Activated naive CD4-positive, alpha-beta T cell treated with anti-CD3 and anti-CD28 coated beads for 36 hours (primary cell): ENCODE measurements at regions not wholly inside any gene's neighbourhood (a gene's known extent, or its start where the extent isn't known, plus 50 kb on each side); places are given as distances from the start of the nearest gene placed in this dataset.
"Not testable (repeated sequence)": the region's sequence is repeated elsewhere in the genome, so short reads cannot be mapped to it uniquely, and the experiment has no call there.

ENCODE experiments used
- CTCF ChIA-PET: fragments of 350-600 bp; sonication (Branson Sonifier 250); formaldehyde crosslinking; loops from one replicate; lab custom pipeline; 2021; ENCODE audit warnings: antibody characterized with exemption; lab: Charles Lee
- DNase-seq: peaks from one replicate; pipeline ENCODE4 v3.0.0-alpha.2; 2020
- H3K27ac Mint-ChIP-seq: one replicate; pipeline ENCODE4 v1.8.0; 2021; ENCODE audit warnings: mild to moderate bottlenecking, mixed read lengths
- H3K27me3 Mint-ChIP-seq: one replicate; pipeline ENCODE4 v1.8.0; 2021; ENCODE audit warnings: low read depth, mixed read lengths
- H3K36me3 Mint-ChIP-seq: one replicate; pipeline ENCODE4 v1.8.0; 2021; ENCODE audit warnings: low read depth, mixed read lengths
- H3K4me1 Mint-ChIP-seq: one replicate; pipeline ENCODE4 v1.8.0; 2021; ENCODE audit warnings: low read depth, mixed read lengths
- H3K4me3 Mint-ChIP-seq: one replicate; pipeline ENCODE4 v1.8.0; 2021; ENCODE audit warnings: mild to moderate bottlenecking, moderate library complexity, mixed read lengths
- H3K9me3 Mint-ChIP-seq: one replicate; pipeline ENCODE4 v1.8.0; 2021; ENCODE audit warnings: mixed read lengths
- intact Hi-C: fragments of 100-400 bp; cut with micrococcal nuclease; formaldehyde crosslinking; loops from one replicate; pipeline ENCODE4 v1.15.1; 2023

GRCh38 chr7:109842386-109842785 is 1248.5 kb upstream of the LRRN3 start:
- H3K27me3 Mint-ChIP-seq = peaks cover 10% of the 10 kb centered on the region
- DNase-seq = no peak
- CTCF ChIA-PET = interaction anchor here (0.6 to 0.8 kb wide), 3 partner anchors 600 to 1887 kb away, joined by 3 to 5 read pairs (median 3); no protein-coding TSS in a partner anchor
- no peaks in the 10 kb centered on the region for H3K36me3 Mint-ChIP-seq
- intact Hi-C loops = loop anchor here (10.0 kb wide), 1 partner anchor 1228 kb away; no protein-coding TSS in a partner anchor
- no peaks in the 10 kb centered on the region for H3K9me3 Mint-ChIP-seq
- H3K4me1 Mint-ChIP-seq = no peaks in the 10 kb centered on the region
- no peak overlapping the region for H3K27ac Mint-ChIP-seq
- H3K4me3 Mint-ChIP-seq = no peak overlapping the region

GRCh38 chr7:109844362-109844761 is 1246.6 kb upstream of the LRRN3 start:
- Mint-ChIP-seq H3K27me3 (peaks cover 10% of the 10 kb centered on the region), H3K4me1 (no peaks in the 10 kb centered on the region), H3K4me3 (no peak overlapping the region), H3K27ac (no peak overlapping the region), H3K9me3 (no peaks in the 10 kb centered on the region), H3K36me3 (no peaks in the 10 kb centered on the region)
- CTCF ChIA-PET = interaction anchor here (1.0 kb wide), 1 partner anchor 10 kb away, joined by 3 read pairs; no protein-coding TSS in a partner anchor
- DNase-seq = peak; percentile 18
- intact Hi-C loops = loop anchor here (1.0 to 10.0 kb wide), 5 partner anchors 598 to 1891 kb away; no protein-coding TSS in a partner anchor

- Mint-ChIP-seq H3K9me3 (no peaks in the 10 kb centered on the region), H3K4me3 (no peak overlapping the region), H3K36me3 (no peaks in the 10 kb centered on the region), H3K4me1 (no peaks in the 10 kb centered on the region), H3K27me3 (peaks cover 4% of the 10 kb centered on the region), H3K27ac (no peak overlapping the region)
- DNase-seq = no peak
- intact Hi-C loops = no loop called here
- CTCF ChIA-PET = no interaction called here
These were observed 1226.7 kb upstream of the LRRN3 start for GRCh38 chr7:109864230-109864629.

DNA sequence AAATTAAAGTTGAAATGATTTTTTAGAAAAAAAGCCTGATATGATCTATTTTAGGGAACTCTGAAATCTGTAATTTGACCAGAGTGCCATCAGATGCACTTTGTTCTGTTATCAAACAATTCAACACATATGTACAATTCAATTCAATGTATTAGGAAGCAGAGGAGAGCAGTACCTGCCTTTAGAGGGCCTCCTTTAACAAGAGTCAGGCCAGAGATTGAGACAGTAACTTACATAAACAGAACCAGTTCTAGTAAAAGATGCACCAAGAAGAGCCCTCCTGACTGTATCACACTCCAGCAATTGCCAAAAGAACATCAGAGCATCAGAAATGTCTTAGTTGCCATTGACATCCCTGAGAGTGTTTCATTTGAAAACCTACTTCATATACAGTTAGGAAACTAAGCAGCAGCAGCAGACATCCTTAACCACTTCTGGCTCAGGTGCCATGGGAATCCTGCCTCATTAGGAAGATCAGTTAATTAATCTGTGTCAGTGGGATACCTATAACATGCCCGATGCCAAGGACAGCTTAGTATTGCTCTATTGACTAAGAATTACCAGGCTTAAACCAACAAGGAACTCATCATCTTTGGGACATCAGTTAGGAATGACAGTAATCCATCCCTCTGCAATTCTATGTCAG is 1222.6 kb upstream of the LRRN3 start:
- no peaks in the 10 kb centered on the region for H3K9me3 Mint-ChIP-seq
- H3K4me1 Mint-ChIP-seq = no peaks in the 10 kb centered on the region

GRCh38 chr7:109873296-109873695 is 1217.6 kb upstream of the LRRN3 start:
- CTCF ChIA-PET = no interaction called here
- Mint-ChIP-seq H3K9me3 (no peaks in the 10 kb centered on the region), H3K4me3 (no peak overlapping the region), H3K27ac (no peak overlapping the region), H3K27me3 (peaks cover 6% of the 10 kb centered on the region), H3K4me1 (no peaks in the 10 kb centered on the region), H3K36me3 (no peaks in the 10 kb centered on the region)
- no peak for DNase-seq
- intact Hi-C loops = no loop called here

More for the DNA sequence above, 1222.6 kb upstream of the LRRN3 start:
- CTCF ChIA-PET = no interaction called here
- H3K36me3 Mint-ChIP-seq = no peaks in the 10 kb centered on the region
- no peak overlapping the region for H3K27ac Mint-ChIP-seq
- H3K27me3 Mint-ChIP-seq = peaks cover 6% of the 10 kb centered on the region
- DNase-seq = no peak
- intact Hi-C loops = no loop called here
- H3K4me3 Mint-ChIP-seq = no peak overlapping the region

DNA sequence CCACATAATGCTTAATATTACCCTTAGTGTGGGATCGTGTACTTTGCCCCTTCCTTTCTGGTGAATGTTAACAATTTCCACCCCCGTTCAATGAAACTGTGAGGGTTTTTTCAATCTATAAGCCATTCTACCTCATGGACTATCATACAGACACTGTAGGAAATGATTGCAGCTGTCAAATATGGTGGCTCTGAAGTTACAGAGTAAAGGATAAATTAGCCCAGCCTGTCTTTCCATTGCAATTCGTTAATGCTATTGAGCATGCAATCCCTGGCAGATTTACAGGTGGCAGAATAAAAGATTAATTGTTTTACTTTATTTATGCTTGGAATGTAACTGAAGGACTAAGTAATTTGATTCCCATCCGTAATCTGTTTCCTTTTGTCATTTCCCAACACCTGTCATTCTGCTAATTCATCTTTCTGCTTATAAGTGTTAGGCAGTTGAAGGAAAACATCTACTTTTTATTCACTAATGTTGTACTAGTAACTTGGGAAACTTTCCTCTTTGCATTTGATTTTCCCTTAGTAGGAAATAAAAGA is 1211.6 kb upstream of the LRRN3 start:
- no peaks in the 10 kb centered on the region for H3K9me3 Mint-ChIP-seq
- H3K4me3 Mint-ChIP-seq = no peak overlapping the region
- CTCF ChIA-PET = no interaction called here
- no peak for DNase-seq
- intact Hi-C loops = no loop called here
- no peaks in the 10 kb centered on the region for H3K36me3 Mint-ChIP-seq
- H3K4me1 Mint-ChIP-seq = no peaks in the 10 kb centered on the region
- H3K27ac Mint-ChIP-seq = no peak overlapping the region
- peaks cover 7% of the 10 kb centered on the region for H3K27me3 Mint-ChIP-seq

GRCh38 chr7:109890622-109891021 is 1200.3 kb upstream of the LRRN3 start:
- no peak overlapping the region for H3K27ac Mint-ChIP-seq
- H3K4me1 Mint-ChIP-seq = no peaks in the 10 kb centered on the region
- intact Hi-C loops = no loop called here
- H3K27me3 Mint-ChIP-seq = no peaks in the 10 kb centered on the region
- H3K4me3 Mint-ChIP-seq = no peak overlapping the region
- H3K36me3 Mint-ChIP-seq = no peaks in the 10 kb centered on the region
- CTCF ChIA-PET = no interaction called here
- H3K9me3 Mint-ChIP-seq = no peaks in the 10 kb centered on the region
- no peak for DNase-seq

DNA sequence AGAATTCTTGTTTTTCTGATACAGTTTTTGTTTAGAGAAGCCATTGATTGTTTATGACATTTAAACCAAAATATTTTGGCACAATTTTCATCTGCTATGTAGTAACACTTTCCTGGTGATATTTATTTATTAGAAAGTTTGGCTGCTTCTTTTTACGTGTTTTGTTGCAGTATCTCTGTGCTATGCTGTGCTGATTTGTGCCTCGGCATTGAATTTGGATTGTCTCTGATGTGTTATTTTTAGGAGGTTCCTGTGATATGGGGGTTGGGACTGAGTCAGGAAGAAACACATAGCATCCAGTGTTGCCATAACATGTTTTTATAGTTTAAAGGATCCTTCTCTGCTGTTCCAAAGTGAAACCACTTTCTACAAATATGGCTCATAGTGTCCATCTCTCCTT is 1197.7 kb upstream of the LRRN3 start:
- H3K27ac Mint-ChIP-seq = no peak overlapping the region
- no peak overlapping the region for H3K4me3 Mint-ChIP-seq
- H3K27me3 Mint-ChIP-seq = no peaks in the 10 kb centered on the region
- H3K4me1 Mint-ChIP-seq = no peaks in the 10 kb centered on the region
- CTCF ChIA-PET = no interaction called here
- H3K36me3 Mint-ChIP-seq = no peaks in the 10 kb centered on the region
- H3K9me3 Mint-ChIP-seq = no peaks in the 10 kb centered on the region
- DNase-seq = no peak
- intact Hi-C loops = no loop called here

- no peak for DNase-seq
- no peak overlapping the region for H3K4me3 Mint-ChIP-seq
- H3K9me3 Mint-ChIP-seq = no peaks in the 10 kb centered on the region
- no peaks in the 10 kb centered on the region for H3K4me1 Mint-ChIP-seq
- H3K36me3 Mint-ChIP-seq = no peaks in the 10 kb centered on the region
- H3K27ac Mint-ChIP-seq = no peak overlapping the region
- H3K27me3 Mint-ChIP-seq = peaks cover 5% of the 10 kb centered on the region
- CTCF ChIA-PET = interaction anchor here (0.5 kb wide), 1 partner anchor 1401 kb away, joined by 3 read pairs; no protein-coding TSS in a partner anchor
- intact Hi-C loops = no loop called here
These were observed 1195.4 kb upstream of the LRRN3 start for GRCh38 chr7:109895536-109895935.

- no peak overlapping the region for H3K27ac Mint-ChIP-seq
- intact Hi-C loops = no loop called here
- CTCF ChIA-PET = no interaction called here
- no peaks in the 10 kb centered on the region for H3K4me1 Mint-ChIP-seq
- H3K9me3 Mint-ChIP-seq = no peaks in the 10 kb centered on the region
- no peak for DNase-seq
- H3K27me3 Mint-ChIP-seq = peaks cover 5% of the 10 kb centered on the region
- H3K4me3 Mint-ChIP-seq = no peak overlapping the region
- no peaks in the 10 kb centered on the region for H3K36me3 Mint-ChIP-seq
These were observed 1189.0 kb upstream of the LRRN3 start for GRCh38 chr7:109901926-109902325.

DNA sequence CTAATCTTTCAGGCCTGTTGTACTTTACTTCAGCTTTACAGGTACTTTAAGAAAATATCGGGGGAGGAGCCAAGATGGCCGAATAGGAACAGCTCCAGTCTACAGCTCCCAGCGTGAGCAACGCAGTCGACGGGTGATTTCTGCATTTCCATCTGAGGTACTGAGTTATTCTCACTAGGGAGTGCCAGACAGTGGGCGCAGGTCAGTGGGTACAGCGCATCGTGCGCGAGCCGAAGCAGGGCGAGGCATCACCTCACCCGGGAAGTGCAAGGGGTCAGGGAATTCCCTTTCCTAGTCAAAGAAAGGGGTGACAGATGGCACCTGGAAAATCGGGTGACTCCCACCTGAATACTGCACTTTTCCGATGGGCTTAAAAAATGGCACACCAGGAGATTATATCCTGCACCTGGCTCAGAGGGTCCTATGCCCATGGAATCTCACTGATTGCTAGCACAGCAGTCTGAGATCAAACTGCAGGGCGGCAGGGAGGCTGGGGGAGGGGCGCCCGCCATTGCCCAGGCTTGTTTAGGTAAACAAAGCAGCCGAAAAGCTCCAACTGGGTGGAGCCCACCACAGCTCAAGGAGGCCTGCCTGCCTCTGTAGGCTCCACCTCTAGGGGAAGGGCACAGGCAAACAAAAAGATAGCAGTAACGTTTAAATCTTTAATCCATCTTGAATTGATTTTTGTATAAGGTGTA is 1185.4 kb upstream of the LRRN3 start:
- H3K27me3 Mint-ChIP-seq, CTCF ChIA-PET, DNase-seq, H3K9me3 Mint-ChIP-seq, H3K36me3 Mint-ChIP-seq, H3K4me1 Mint-ChIP-seq, H3K4me3 Mint-ChIP-seq, intact Hi-C loops, H3K27ac Mint-ChIP-seq: not testable (repeated sequence)

- Mint-ChIP-seq H3K4me3 (no peak overlapping the region), H3K27me3 (no peaks in the 10 kb centered on the region)
These were observed 1175.3 kb upstream of the LRRN3 start for GRCh38 chr7:109915670-109916069.

More at GRCh38 chr7:109915670-109916069, 1175.3 kb upstream of the LRRN3 start:
- no peaks in the 10 kb centered on the region for H3K4me1 Mint-ChIP-seq
- CTCF ChIA-PET = no interaction called here
- no peak for DNase-seq
- no peaks in the 10 kb centered on the region for H3K36me3 Mint-ChIP-seq
- no peak overlapping the region for H3K27ac Mint-ChIP-seq
- intact Hi-C loops = no loop called here
- H3K9me3 Mint-ChIP-seq = peaks cover 4% of the 10 kb centered on the region
